Mesodermal cell (in vitro differentiated cells): ENCODE measurements at regions not wholly inside any gene's neighbourhood (a gene's known extent, or its start where the extent isn't known, plus 50 kb on each side); places are given as distances from the start of the nearest gene placed in this dataset.
"Not testable (repeated sequence)": the region's sequence is repeated elsewhere in the genome, so short reads cannot be mapped to it uniquely, and the experiment has no call there.

Experiments
- H3K27ac ChIP-seq: 2 replicates; pipeline ENCODE4 v1.7.0; 2013; ENCODE audit warnings: mild to moderate bottlenecking, low read depth, low read length, moderate library complexity; ENCODE audit not compliant: severe bottlenecking
- H3K36me3 ChIP-seq: 2 replicates; pipeline ENCODE4 v1.7.1; 2013; ENCODE audit warnings: mild to moderate bottlenecking, low read length, moderate library complexity; ENCODE audit not compliant: control insufficient read depth, insufficient read depth
- H3K4me1 ChIP-seq: one replicate; pipeline ENCODE4 v1.7.1; 2013; ENCODE audit warnings: mild to moderate bottlenecking, low read length; ENCODE audit not compliant: insufficient read depth, control insufficient read depth, poor library complexity, severe bottlenecking
- H3K4me3 ChIP-seq: 2 replicates; pipeline ENCODE4 v1.7.0; 2013; ENCODE audit warnings: low read length, control low read depth, mild to moderate bottlenecking; ENCODE audit not compliant: insufficient read depth, poor library complexity, severe bottlenecking; ENCODE audit errors: extremely low read depth
- H3K9me3 ChIP-seq: 2 replicates; pipeline ENCODE4 v1.7.1; 2013; ENCODE audit warnings: mild to moderate bottlenecking, low read length, moderate library complexity; ENCODE audit not compliant: control insufficient read depth
- WGBS, 2 experiments: methylation state at CpG; one replicate each; pipeline ENCODE4 v1.1.5; 2013; ENCODE audit warnings: missing lambda C conversion rate in 2 of 2; ENCODE audit not compliant: insufficient coverage in 2 of 2; 5-methylcytosine and 5-hydroxymethylcytosine counted together

GRCh38 chr10:78341953-78342614, 308.4 kb downstream of the RPS24 start:
- Histone ChIP-seq H3K36me3 (no peaks in the 10 kb centered on the region), H3K4me3 (no peak overlapping the region), H3K9me3 (no peaks in the 10 kb centered on the region), H3K4me1 (peaks cover 2% of the 10 kb centered on the region), H3K27ac (no peak overlapping the region)
- 90 to 97% methylated on average over 7 of the region's 8 CpGs for WGBS, 2 experiments

- peaks cover 5% of the 10 kb centered on the region for H3K9me3 ChIP-seq
- 71 to 83% methylated on average over 8 to 9 of the region's 11 CpGs for WGBS, 2 experiments
Measured at GRCh38 chr10:78342827-78343653, 309.4 kb downstream of the RPS24 start.

GRCh38 chr10:78344257-78344656, 310.6 kb downstream of the RPS24 start:
- not testable (repeated sequence) for H3K27ac ChIP-seq, H3K4me3 ChIP-seq, H3K9me3 ChIP-seq, H3K4me1 ChIP-seq, H3K36me3 ChIP-seq
- WGBS, 2 experiments: 90 to 100% methylated on average over 4 to 5 of the region's 8 CpGs

More at GRCh38 chr10:78342827-78343653, 309.4 kb downstream of the RPS24 start:
- Histone ChIP-seq H3K27ac (no peak overlapping the region), H3K4me3 (no peak overlapping the region), H3K4me1 (peaks cover 2% of the 10 kb centered on the region), H3K36me3 (no peaks in the 10 kb centered on the region)

- not testable (repeated sequence) for H3K27ac ChIP-seq, H3K4me3 ChIP-seq, H3K4me1 ChIP-seq, H3K36me3 ChIP-seq, H3K9me3 ChIP-seq
- 95 to 100% methylated on average over 3 of the region's 3 CpGs for WGBS, 2 experiments
Measured at GRCh38 chr10:78345515-78345914, 311.9 kb downstream of the RPS24 start.

GRCh38 chr10:78346721-78347120, 313.1 kb downstream of the RPS24 start:
- Histone ChIP-seq H3K4me3 (no peak overlapping the region), H3K27ac (no peak overlapping the region), H3K4me1 (peaks cover 2% of the 10 kb centered on the region), H3K9me3 (peaks cover 8% of the 10 kb centered on the region), H3K36me3 (no peaks in the 10 kb centered on the region)
- WGBS, 2 experiments: 71 to 80% methylated on average over 1 of the region's 1 CpG

- Histone ChIP-seq H3K9me3 (peaks cover 8% of the 10 kb centered on the region), H3K4me3 (no peak overlapping the region), H3K27ac (no peak overlapping the region), H3K36me3 (no peaks in the 10 kb centered on the region), H3K4me1 (no peaks in the 10 kb centered on the region)
- WGBS, 2 experiments: 96% methylated on average over 5 of the region's 6 CpGs
Measured at GRCh38 chr10:78348411-78349164, 314.9 kb downstream of the RPS24 start.

- Histone ChIP-seq H3K27ac (no peak overlapping the region), H3K36me3 (no peaks in the 10 kb centered on the region), H3K4me1 (no peaks in the 10 kb centered on the region), H3K4me3 (no peak overlapping the region), H3K9me3 (peaks cover 8% of the 10 kb centered on the region)
- 97 to 100% methylated on average over 4 of the region's 4 CpGs for WGBS, 2 experiments
Measured at GRCh38 chr10:78349165-78349516, 315.5 kb downstream of the RPS24 start.

- H3K36me3 ChIP-seq: no peaks in the 10 kb centered on the region
- H3K4me3 ChIP-seq: no peak overlapping the region
- H3K9me3 ChIP-seq: peaks cover 8% of the 10 kb centered on the region
- no peak overlapping the region for H3K27ac ChIP-seq
- no peaks in the 10 kb centered on the region for H3K4me1 ChIP-seq
- WGBS, 2 experiments: no CpG with 5 or more reads among the region's 2 CpGs
Measured at GRCh38 chr10:78349911-78350663, 316.4 kb downstream of the RPS24 start.

GRCh38 chr10:78351283-78351682, 317.6 kb downstream of the RPS24 start:
- 92 to 99% methylated on average over 6 of the region's 6 CpGs for WGBS, 2 experiments
- no peak overlapping the region for H3K27ac ChIP-seq
- no peaks in the 10 kb centered on the region for H3K36me3 ChIP-seq
- peaks cover 8% of the 10 kb centered on the region for H3K9me3 ChIP-seq
- no peak overlapping the region for H3K4me3 ChIP-seq
- peaks cover under 1% of the 10 kb centered on the region for H3K4me1 ChIP-seq

GRCh38 chr10:78351809-78352208, 318.1 kb downstream of the RPS24 start:
- no peaks in the 10 kb centered on the region for H3K36me3 ChIP-seq
- no peak overlapping the region for H3K27ac ChIP-seq
- WGBS, 2 experiments: 93% methylated on average over 2 of the region's 3 CpGs
- H3K4me1 ChIP-seq: peaks cover 6% of the 10 kb centered on the region
- peaks cover 8% of the 10 kb centered on the region for H3K9me3 ChIP-seq
- H3K4me3 ChIP-seq: no peak overlapping the region
